HG03135 (cell line): ENCODE measurements at regions not wholly inside any gene's neighbourhood (a gene's known extent, or its start where the extent isn't known, plus 50 kb on each side); places are given as distances from the start of the nearest gene placed in this dataset.

Source experiments
- ATAC-seq: cut with Tn5 transposase; IDR thresholded peaks from one replicate; pipeline ENCODE4 v1.9.1; 2021; ENCODE audit warnings: mild to moderate bottlenecking, moderate library complexity; ENCODE audit not compliant: unreplicated experiment

GRCh38 chr9:16223074-16223871 is 647.2 kb downstream of the BNC2 start:
- ATAC-seq = no peak

- no peak for ATAC-seq
Measured at GRCh38 chr9:16230731-16231130, 639.7 kb downstream of the BNC2 start.

- no peak for ATAC-seq
Measured at GRCh38 chr9:16236311-16236710, 634.2 kb downstream of the BNC2 start.

- ATAC-seq = no peak
Measured at GRCh38 chr9:16236882-16237281, 633.6 kb downstream of the BNC2 start.

- no peak for ATAC-seq
Measured at GRCh38 chr9:16238623-16239138, 631.8 kb downstream of the BNC2 start.

GRCh38 chr9:16241231-16241630 is 629.2 kb downstream of the BNC2 start:
- no peak for ATAC-seq

- no peak for ATAC-seq
Measured at GRCh38 chr9:16243798-16244197, 626.7 kb downstream of the BNC2 start.

- ATAC-seq = no peak
Measured at GRCh38 chr9:16245756-16246440, 624.6 kb downstream of the BNC2 start.

GRCh38 chr9:16246785-16247184 is 623.7 kb downstream of the BNC2 start:
- ATAC-seq = no peak

GRCh38 chr9:16247188-16247875 is 623.1 kb downstream of the BNC2 start:
- ATAC-seq = no peak

- no peak for ATAC-seq
Measured at GRCh38 chr9:16248822-16249221, 621.6 kb downstream of the BNC2 start.

- ATAC-seq = no peak
Measured at GRCh38 chr9:16252616-16253015, 617.9 kb downstream of the BNC2 start.

- no peak for ATAC-seq
Measured at GRCh38 chr9:16254674-16255073, 615.8 kb downstream of the BNC2 start.

GRCh38 chr9:16255217-16255616 is 615.3 kb downstream of the BNC2 start:
- ATAC-seq = no peak

GRCh38 chr9:16257604-16258003 is 612.9 kb downstream of the BNC2 start:
- ATAC-seq = no peak

- ATAC-seq = no peak
Measured at GRCh38 chr9:16258191-16258590, 612.3 kb downstream of the BNC2 start.

- no peak for ATAC-seq
Measured at GRCh38 chr9:16258708-16259107, 611.8 kb downstream of the BNC2 start.

GRCh38 chr9:16262477-16263261 is 607.8 kb downstream of the BNC2 start:
- no peak for ATAC-seq

GRCh38 chr9:16265688-16266087 is 604.8 kb downstream of the BNC2 start:
- ATAC-seq = no peak

GRCh38 chr9:16266648-16267276 is 603.7 kb downstream of the BNC2 start:
- ATAC-seq = no peak
